ENCODE measurements at regions not wholly inside any gene's neighbourhood (a gene's known extent, or its start where the extent isn't known, plus 50 kb on each side); places are given as distances from the start of the nearest gene placed in this dataset.
"Not testable (repeated sequence)": the region's sequence is repeated elsewhere in the genome, so short reads cannot be mapped to it uniquely, and the experiment has no call there.

GRCh38 chr6:23784301-23784919 lies 341.6 kb upstream of the NRSN1 start:
- POLR2A ChIA-PET, result no interaction called here
- H3K27me3 Mint-ChIP-seq, result no peaks in the 10 kb centered on the region

GRCh38 chr6:23790756-23791155 lies 335.3 kb upstream of the NRSN1 start:
- intact Hi-C loops (cut with micrococcal nuclease), result no loop called here
- H3K27ac Mint-ChIP-seq, result no peak overlapping the region
- POLR2A ChIA-PET, result no interaction called here
- H3K4me3 Mint-ChIP-seq, result no peak overlapping the region
- DNase-seq (no peak), ATAC-seq (ENCODE audit: low read depth) (no peak)
- CTCF ChIA-PET, result no interaction called here
- H3K9me3 Mint-ChIP-seq, result no peaks in the 10 kb centered on the region
- no peaks in the 10 kb centered on the region for H3K4me1 Mint-ChIP-seq
- TF ChIP-seq CTCF (IDR thresholded peaks at IDR 0.05), result no peak
- H3K36me3 Mint-ChIP-seq (ENCODE audit: low read depth), result no peaks in the 10 kb centered on the region
- H3K27me3 Mint-ChIP-seq, result no peaks in the 10 kb centered on the region

More at GRCh38 chr6:23784301-23784919, 341.6 kb upstream of the NRSN1 start:
- CTCF ChIA-PET, result no interaction called here
- ATAC-seq (ENCODE audit: low read depth) (no peak), DNase-seq (no peak)
- H3K4me1 Mint-ChIP-seq, result no peaks in the 10 kb centered on the region
- H3K27ac Mint-ChIP-seq, result no peak overlapping the region
- intact Hi-C loops (cut with micrococcal nuclease), result no loop called here
- H3K36me3 Mint-ChIP-seq (ENCODE audit: low read depth), result no peaks in the 10 kb centered on the region
- no peak for TF ChIP-seq CTCF (IDR thresholded peaks at IDR 0.05)
- no peak overlapping the region for H3K4me3 Mint-ChIP-seq
- peaks cover 4% of the 10 kb centered on the region for H3K9me3 Mint-ChIP-seq

- Mint-ChIP-seq H3K27ac (no peak overlapping the region), H3K9me3 (peaks cover 4% of the 10 kb centered on the region), H3K4me3 (no peak overlapping the region), H3K36me3 (ENCODE audit: low read depth) (no peaks in the 10 kb centered on the region), H3K4me1 (no peaks in the 10 kb centered on the region), H3K27me3 (no peaks in the 10 kb centered on the region)
- intact Hi-C loops (cut with micrococcal nuclease), result no loop called here
- DNase-seq (no peak), ATAC-seq (ENCODE audit: low read depth) (no peak)
- TF ChIP-seq CTCF (IDR thresholded peaks at IDR 0.05), result no peak
- ChIA-PET POLR2A (no interaction called here), CTCF (no interaction called here)
Measured at GRCh38 chr6:23797041-23797440, 329.0 kb upstream of the NRSN1 start.

- POLR2A ChIA-PET, result not testable (repeated sequence)
Measured at GRCh38 chr6:23804289-23804688, 321.7 kb upstream of the NRSN1 start.

GRCh38 chr6:23821141-23821540 lies 304.9 kb upstream of the NRSN1 start:
- POLR2A ChIA-PET; H3K27me3 Mint-ChIP-seq; intact Hi-C loops (cut with micrococcal nuclease); H3K4me3 Mint-ChIP-seq; H3K4me1 Mint-ChIP-seq; H3K36me3 Mint-ChIP-seq (ENCODE audit: low read depth); DNase-seq; CTCF ChIA-PET; ATAC-seq (ENCODE audit: low read depth); H3K9me3 Mint-ChIP-seq; H3K27ac Mint-ChIP-seq: not testable (repeated sequence)

More at GRCh38 chr6:23804289-23804688, 321.7 kb upstream of the NRSN1 start:
- intact Hi-C loops (cut with micrococcal nuclease); H3K27ac Mint-ChIP-seq; DNase-seq; H3K36me3 Mint-ChIP-seq (ENCODE audit: low read depth); H3K4me1 Mint-ChIP-seq; CTCF ChIA-PET; H3K27me3 Mint-ChIP-seq; H3K9me3 Mint-ChIP-seq; H3K4me3 Mint-ChIP-seq; ATAC-seq (ENCODE audit: low read depth): not testable (repeated sequence)

GRCh38 chr6:23823421-23823820 lies 302.6 kb upstream of the NRSN1 start:
- Mint-ChIP-seq H3K27me3 (no peaks in the 10 kb centered on the region), H3K27ac (no peak overlapping the region), H3K36me3 (ENCODE audit: low read depth) (no peaks in the 10 kb centered on the region), H3K9me3 (peaks cover 7% of the 10 kb centered on the region), H3K4me1 (no peaks in the 10 kb centered on the region), H3K4me3 (no peak overlapping the region)
- ATAC-seq (ENCODE audit: low read depth), result no peak
- TF ChIP-seq CTCF (IDR thresholded peaks at IDR 0.05), result no peak
- DNase-seq, result no peak
- ChIA-PET CTCF (no interaction called here), POLR2A (no interaction called here)
- intact Hi-C loops (cut with micrococcal nuclease), result no loop called here
